GM13977 (cell line): ENCODE measurements at regions not wholly inside any gene's neighbourhood (a gene's known extent, or its start where the extent isn't known, plus 50 kb on each side); places are given as distances from the start of the nearest gene placed in this dataset.

ENCODE experiments used
- DNase-seq: peaks from one replicate; pipeline ENCODE4 v3.0.0; 2012; ENCODE audit warnings: low spot score
- in situ Hi-C: fragments of 300-500 bp; cut with MboI; formaldehyde crosslinking; loops from one replicate; pipeline ENCODE4 v1.12.0; 2022; ENCODE audit warnings: low sequenced_read_pairs, low pct_unique_long_range_greater_than_20kb, mixed read lengths, inconsistent platforms; ENCODE audit not compliant: unreplicated experiment
- TF ChIP-seq, protein P1 (sequence below): IDR thresholded peaks from 2 replicates; pipeline ENCODE4 v1.5.1; 2012; ENCODE audit warnings: mild to moderate bottlenecking, control low read depth; ENCODE audit not compliant: insufficient read depth; ENCODE audit errors: extremely low read depth, missing control alignments

DNA sequence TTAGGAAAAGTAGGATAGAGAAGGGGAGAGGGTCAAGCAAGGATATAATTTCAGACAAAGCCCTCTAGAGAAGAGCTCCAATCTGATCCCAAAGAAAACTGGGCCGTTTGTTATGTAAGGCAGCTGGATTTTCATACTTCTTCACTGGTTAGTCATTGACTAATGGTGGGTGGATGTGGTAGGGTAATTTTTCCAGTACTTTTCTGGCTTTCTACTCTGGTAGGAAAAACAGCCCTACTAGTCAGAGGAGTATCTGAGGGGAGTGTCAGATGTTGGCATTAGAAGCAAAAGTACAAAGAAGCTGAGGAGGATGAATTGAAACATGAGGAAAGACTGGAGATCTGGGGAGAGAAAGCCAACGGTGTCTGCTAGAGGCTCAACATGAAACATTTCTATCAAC lies 145.3 kb downstream of the TNFSF18 start:
- in situ Hi-C loops, result no loop called here
- TF ChIP-seq, protein P1, sequence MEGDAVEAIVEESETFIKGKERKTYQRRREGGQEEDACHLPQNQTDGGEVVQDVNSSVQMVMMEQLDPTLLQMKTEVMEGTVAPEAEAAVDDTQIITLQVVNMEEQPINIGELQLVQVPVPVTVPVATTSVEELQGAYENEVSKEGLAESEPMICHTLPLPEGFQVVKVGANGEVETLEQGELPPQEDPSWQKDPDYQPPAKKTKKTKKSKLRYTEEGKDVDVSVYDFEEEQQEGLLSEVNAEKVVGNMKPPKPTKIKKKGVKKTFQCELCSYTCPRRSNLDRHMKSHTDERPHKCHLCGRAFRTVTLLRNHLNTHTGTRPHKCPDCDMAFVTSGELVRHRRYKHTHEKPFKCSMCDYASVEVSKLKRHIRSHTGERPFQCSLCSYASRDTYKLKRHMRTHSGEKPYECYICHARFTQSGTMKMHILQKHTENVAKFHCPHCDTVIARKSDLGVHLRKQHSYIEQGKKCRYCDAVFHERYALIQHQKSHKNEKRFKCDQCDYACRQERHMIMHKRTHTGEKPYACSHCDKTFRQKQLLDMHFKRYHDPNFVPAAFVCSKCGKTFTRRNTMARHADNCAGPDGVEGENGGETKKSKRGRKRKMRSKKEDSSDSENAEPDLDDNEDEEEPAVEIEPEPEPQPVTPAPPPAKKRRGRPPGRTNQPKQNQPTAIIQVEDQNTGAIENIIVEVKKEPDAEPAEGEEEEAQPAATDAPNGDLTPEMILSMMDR, result no peak

GRCh38 chr1:172906778-172907592 lies 143.8 kb downstream of the TNFSF18 start:
- TF ChIP-seq, protein P1, result no peak
- no peak for DNase-seq
- in situ Hi-C loops, result no loop called here

More for the DNA sequence above, 145.3 kb downstream of the TNFSF18 start:
- no peak for DNase-seq

DNA sequence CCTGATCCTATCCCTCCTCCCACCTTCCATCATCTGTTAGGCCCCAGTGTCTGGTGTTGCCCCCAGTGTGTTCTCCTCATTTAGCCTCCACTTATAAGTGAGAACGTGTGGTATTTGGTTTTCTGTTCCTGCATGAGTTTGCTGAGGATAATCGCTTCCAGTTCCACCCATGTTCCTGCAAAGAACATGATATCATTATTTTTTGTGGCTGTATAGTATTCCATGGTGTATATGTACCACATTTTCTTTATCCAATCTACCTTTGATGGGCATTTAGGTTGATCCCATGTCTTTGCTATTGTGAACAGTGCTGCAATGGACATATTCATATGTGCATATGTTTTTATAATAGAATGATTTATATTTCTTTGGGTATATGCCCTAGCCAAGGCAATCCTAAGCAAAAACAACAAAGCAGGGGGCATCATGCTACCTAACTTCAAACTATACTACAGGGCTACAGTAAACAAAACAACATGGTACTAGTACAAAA lies 142.9 kb downstream of the TNFSF18 start:
- TF ChIP-seq, protein P1, result no peak
- in situ Hi-C loops, result no loop called here
- no peak for DNase-seq

- in situ Hi-C loops, result no loop called here
- no peak for DNase-seq
- TF ChIP-seq, protein P1, result no peak
Observed at GRCh38 chr1:172909606-172910326, 141.0 kb downstream of the TNFSF18 start.

DNA sequence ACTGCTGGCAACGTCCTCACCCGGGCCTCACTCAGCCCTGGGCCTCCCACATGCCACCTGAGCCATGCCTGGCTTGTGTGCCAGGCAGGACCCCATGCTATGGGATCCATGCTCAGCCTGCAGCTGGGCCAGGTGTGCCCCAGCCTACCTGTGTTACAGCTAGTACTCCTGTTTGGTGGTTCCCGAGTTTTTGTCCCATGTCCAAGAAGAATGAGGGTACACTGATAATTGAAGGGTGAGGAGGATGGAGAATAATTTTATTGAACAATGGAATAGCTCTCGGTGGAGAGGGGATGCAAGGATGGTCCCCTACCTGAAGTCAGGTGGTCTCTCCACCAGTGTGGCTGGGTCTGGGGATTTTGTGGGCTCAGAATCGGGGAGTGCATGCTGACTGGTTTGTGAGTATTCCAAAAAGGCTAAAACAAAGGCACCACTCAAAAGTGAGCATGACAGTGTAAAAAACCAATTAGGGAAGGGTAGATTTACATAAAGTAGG lies 137.9 kb downstream of the TNFSF18 start:
- TF ChIP-seq, protein P1, result no peak
- in situ Hi-C loops, result no loop called here
- no peak for DNase-seq

DNA sequence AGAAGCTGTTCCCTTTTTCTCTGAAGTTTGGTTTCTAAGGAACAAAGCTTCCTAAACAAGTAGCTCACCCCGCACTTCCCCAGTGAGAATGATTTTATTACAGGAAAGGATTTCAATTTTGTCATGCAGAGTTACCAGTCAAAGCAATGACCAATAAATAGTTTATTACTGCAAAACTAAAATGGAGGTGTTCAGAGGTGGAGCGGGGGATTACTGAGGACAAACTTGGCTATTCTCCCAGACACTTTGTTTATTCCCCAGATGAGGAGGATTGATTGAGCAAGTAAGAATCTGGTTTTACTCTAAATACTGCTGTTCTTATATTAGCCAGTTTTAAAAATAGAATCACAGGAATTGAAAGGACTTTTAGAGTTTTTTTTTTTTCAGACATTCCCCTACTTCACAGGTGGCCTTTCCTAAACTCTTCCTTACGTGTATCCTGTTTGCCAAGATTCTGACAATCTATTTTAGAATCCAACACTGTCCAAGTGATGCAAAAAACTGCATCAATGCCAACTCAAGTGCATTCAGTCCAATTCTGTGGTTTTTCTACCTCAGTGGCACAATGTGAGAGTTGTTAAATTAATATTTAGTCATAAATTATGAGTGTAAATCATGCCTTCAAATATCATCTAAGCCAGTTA lies 136.1 kb downstream of the TNFSF18 start:
- TF ChIP-seq, protein P1, result no peak
- DNase-seq, result no peak
- in situ Hi-C loops, result no loop called here
